Nephron progenitor cell (in vitro differentiated cells): ENCODE measurements at regions not wholly inside any gene's neighbourhood (a gene's known extent, or its start where the extent isn't known, plus 50 kb on each side); places are given as distances from the start of the nearest gene placed in this dataset.
"Not testable (repeated sequence)": the region's sequence is repeated elsewhere in the genome, so short reads cannot be mapped to it uniquely, and the experiment has no call there.

Experiments
- DNase-seq: peaks from one replicate; pipeline ENCODE4 v3.0.0; 2021
- H3K27ac Mint-ChIP-seq: 2 replicates; pipeline ENCODE4 v1.8.0; 2021; ENCODE audit warnings: mild to moderate bottlenecking, moderate library complexity, mixed read lengths
- H3K27me3 Mint-ChIP-seq: 2 replicates; pipeline ENCODE4 v1.8.0; 2021; ENCODE audit warnings: mild to moderate bottlenecking, low read depth, mixed read lengths; ENCODE audit not compliant: poor library complexity
- H3K36me3 Mint-ChIP-seq: 2 replicates; pipeline ENCODE4 v1.8.0; 2021; ENCODE audit warnings: low read depth, mixed read lengths
- H3K4me1 Mint-ChIP-seq: 2 replicates; pipeline ENCODE4 v1.8.0; 2021; ENCODE audit warnings: mixed read lengths
- H3K4me3 Mint-ChIP-seq: 2 replicates; pipeline ENCODE4 v1.8.0; 2021; ENCODE audit warnings: mild to moderate bottlenecking, moderate library complexity, mixed read lengths
- H3K9me3 Mint-ChIP-seq: 2 replicates; pipeline ENCODE4 v1.8.0; 2021; ENCODE audit warnings: mild to moderate bottlenecking, moderate library complexity, mixed read lengths
- CTCF ChIP-seq: fragments of 200-600 bp; sonication (generic); IDR thresholded peaks from 2 replicates; pipeline ENCODE4 v1.5.0; 2021; ENCODE audit warnings: antibody characterized with exemption

DNA sequence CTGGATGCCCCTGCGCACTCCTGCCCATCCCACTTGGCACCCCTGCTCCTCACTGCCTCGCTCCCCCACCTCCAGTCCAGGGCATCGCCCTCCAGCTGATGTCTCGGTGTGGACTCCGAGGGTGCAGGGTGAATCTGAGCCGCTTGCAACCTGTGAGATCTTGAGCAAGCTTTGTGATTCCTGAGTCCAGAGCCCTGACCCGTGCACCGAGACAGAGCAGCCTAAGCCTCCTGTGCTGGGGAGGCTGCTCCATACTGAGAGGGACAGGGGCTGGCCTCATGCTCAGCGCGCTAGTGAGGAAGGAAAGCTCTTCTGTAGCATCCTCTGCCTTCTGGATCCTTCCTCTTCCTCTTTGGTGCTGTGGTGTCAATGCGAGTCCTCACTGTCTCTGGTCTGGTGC is 116.0 kb downstream of the TEX29 start:
- H3K4me3 Mint-ChIP-seq, result no peak overlapping the region
- TF ChIP-seq CTCF, result no peak
- H3K4me1 Mint-ChIP-seq, result peaks cover 10% of the 10 kb centered on the region
- H3K27ac Mint-ChIP-seq, result no peak overlapping the region
- DNase-seq, result no peak
- peaks cover 4% of the 10 kb centered on the region for H3K9me3 Mint-ChIP-seq
- H3K36me3 Mint-ChIP-seq, result no peaks in the 10 kb centered on the region
- H3K27me3 Mint-ChIP-seq, result peaks cover 23% of the 10 kb centered on the region

DNA sequence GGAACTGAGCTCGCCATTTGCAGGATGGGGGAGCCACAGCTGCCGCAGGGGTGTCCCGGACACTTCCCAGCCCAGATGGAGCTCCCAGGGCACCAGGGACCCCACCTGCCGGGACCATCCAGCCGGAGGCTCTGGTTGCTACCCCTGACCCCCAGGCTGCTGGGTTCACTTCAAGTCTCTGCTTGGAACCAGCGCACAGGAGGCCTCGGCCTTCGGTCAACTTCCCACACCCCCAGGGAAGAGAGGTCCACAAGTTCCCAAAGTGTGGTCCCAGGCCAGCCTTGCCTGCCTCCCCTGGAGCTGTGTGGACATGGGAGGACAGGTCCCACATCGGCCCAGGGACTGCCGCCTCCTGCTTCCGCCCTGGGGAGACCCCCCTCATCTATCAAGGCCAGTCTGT is 117.0 kb downstream of the TEX29 start:
- TF ChIP-seq CTCF, result no peak
- peaks cover 8% of the 10 kb centered on the region for H3K9me3 Mint-ChIP-seq
- H3K4me3 Mint-ChIP-seq, result no peak overlapping the region
- H3K4me1 Mint-ChIP-seq, result peaks cover 10% of the 10 kb centered on the region
- DNase-seq, result no peak
- H3K27ac Mint-ChIP-seq, result no peak overlapping the region
- H3K36me3 Mint-ChIP-seq, result no peaks in the 10 kb centered on the region
- H3K27me3 Mint-ChIP-seq, result peaks cover 23% of the 10 kb centered on the region

- Mint-ChIP-seq H3K9me3 (peaks cover 14% of the 10 kb centered on the region), H3K36me3 (no peaks in the 10 kb centered on the region), H3K27ac (no peak overlapping the region), H3K4me3 (no peak overlapping the region), H3K4me1 (peaks cover 10% of the 10 kb centered on the region), H3K27me3 (peaks cover 26% of the 10 kb centered on the region)
- no peak for TF ChIP-seq CTCF
- no peak for DNase-seq
Measured at GRCh38 chr13:111437856-111438547, 117.6 kb downstream of the TEX29 start.

GRCh38 chr13:111440492-111440891 is 120.0 kb downstream of the TEX29 start:
- not testable (repeated sequence) for H3K4me3 Mint-ChIP-seq

DNA sequence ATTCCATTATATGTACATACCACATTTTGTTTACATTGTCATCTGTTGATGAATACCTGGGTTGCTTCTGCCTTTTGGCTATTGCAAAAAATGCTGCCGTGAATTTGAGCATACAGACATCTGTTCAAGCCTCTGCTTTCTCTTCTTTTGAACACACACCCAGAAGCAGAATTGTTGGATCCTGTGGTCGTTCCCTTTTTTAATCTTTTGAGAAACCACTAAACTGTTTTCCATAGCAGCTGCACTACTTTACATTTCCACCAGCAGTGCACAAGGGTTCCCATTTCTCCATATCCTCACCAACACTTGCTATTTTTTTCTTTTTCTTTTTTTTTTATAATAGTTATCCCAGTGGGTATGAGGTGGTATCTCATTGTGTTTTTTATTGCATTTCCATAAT is 123.5 kb downstream of the TEX29 start:
- peaks cover 9% of the 10 kb centered on the region for H3K4me1 Mint-ChIP-seq
- H3K9me3 Mint-ChIP-seq, result peaks cover 45% of the 10 kb centered on the region
- H3K4me3 Mint-ChIP-seq, result no peak overlapping the region
- H3K36me3 Mint-ChIP-seq, result no peaks in the 10 kb centered on the region
- TF ChIP-seq CTCF, result no peak
- no peak for DNase-seq
- H3K27me3 Mint-ChIP-seq, result peaks cover 26% of the 10 kb centered on the region
- H3K27ac Mint-ChIP-seq, result no peak overlapping the region

More at GRCh38 chr13:111440492-111440891, 120.0 kb downstream of the TEX29 start:
- not testable (repeated sequence) for H3K36me3 Mint-ChIP-seq, H3K27ac Mint-ChIP-seq
- DNase-seq, result peak; percentile 27
- H3K4me1 Mint-ChIP-seq, result peaks cover 10% of the 10 kb centered on the region
- H3K27me3 Mint-ChIP-seq, result peaks cover 21% of the 10 kb centered on the region
- H3K9me3 Mint-ChIP-seq, result peaks cover 29% of the 10 kb centered on the region

- DNase-seq, result no peak
- H3K36me3 Mint-ChIP-seq, result no peaks in the 10 kb centered on the region
- H3K4me1 Mint-ChIP-seq, result no peaks in the 10 kb centered on the region
- no peak overlapping the region for H3K4me3 Mint-ChIP-seq
- peaks cover 15% of the 10 kb centered on the region for H3K27me3 Mint-ChIP-seq
- H3K27ac Mint-ChIP-seq, result no peak overlapping the region
- H3K9me3 Mint-ChIP-seq, result peaks cover 30% of the 10 kb centered on the region
- TF ChIP-seq CTCF, result no peak
Measured at GRCh38 chr13:111448504-111448903, 128.1 kb downstream of the TEX29 start.
